NAMALWA (cell line): ENCODE measurements at regions not wholly inside any gene's neighbourhood (a gene's known extent, or its start where the extent isn't known, plus 50 kb on each side); places are given as distances from the start of the nearest gene placed in this dataset.

Source experiments
- DNase-seq: peaks from one replicate; pipeline ENCODE4 v3.0.0-alpha.2; 2015; ENCODE audit warnings: low spot score

GRCh38 chr4:185893500-185893899 lies 81.5 kb upstream of the SORBS2 start:
- DNase-seq: no peak

- DNase-seq: no peak
These were observed 82.5 kb upstream of the SORBS2 start for GRCh38 chr4:185894481-185894880.

DNA sequence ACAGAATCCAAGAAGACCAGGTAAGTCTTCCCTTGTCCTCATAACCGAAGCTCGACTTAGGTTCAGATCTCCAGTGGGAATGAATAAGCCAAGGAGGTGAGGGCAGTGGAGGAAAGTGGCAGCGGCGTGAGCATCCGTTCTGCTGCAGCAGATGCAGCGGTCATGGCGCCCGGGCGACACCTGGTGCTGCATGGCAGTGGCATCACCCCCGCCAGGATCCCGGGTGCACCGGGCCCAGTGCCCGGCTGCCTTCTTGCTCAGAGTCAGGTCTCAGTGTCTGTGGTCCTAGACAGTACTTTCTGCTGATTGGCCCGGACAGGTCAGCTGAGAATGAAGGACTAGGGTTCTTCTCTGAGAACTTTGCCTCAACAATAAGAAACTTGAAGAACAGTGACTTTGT lies 83.4 kb upstream of the SORBS2 start:
- DNase-seq: no peak

DNA sequence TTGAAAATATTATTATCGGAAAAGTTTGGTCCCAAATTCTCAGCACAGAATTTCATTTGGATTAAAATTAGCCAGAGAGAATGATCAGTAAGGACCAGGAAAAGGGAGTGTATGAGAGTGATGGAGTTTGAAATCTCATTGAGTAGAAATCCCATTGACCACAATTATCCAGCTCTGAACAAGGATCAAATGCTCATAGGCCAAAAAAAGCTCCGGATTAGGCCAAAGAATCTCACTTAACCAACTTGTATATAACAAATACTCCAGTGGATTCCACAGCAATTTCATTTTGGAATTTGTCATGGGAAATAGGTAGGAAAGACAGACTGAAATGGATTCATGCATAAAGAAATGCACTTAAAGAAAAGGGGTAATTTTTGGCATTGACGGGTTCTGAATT lies 83.9 kb upstream of the SORBS2 start:
- DNase-seq: no peak

GRCh38 chr4:185896817-185897488 lies 85.0 kb upstream of the SORBS2 start:
- no peak for DNase-seq

GRCh38 chr4:185898413-185898812 lies 86.4 kb upstream of the SORBS2 start:
- no peak for DNase-seq

DNA sequence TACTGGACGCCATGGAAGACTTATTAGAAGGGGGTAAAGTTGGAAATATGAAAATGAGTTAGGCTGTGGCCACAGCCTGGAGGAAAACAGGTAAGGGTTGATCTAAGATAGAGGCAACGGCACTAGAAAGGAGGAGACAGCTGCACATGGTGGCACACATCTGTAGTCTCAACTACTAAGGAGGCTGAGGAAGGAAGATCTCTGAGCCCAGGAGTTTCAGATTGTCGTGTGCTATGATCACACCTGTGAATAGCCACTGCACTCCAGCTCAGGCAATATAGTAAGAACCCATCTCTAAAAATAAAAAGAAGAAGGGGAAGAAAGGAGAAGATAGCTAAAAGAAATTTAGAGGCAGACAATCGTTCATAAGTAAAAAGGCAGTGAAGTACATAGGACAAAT lies 87.8 kb upstream of the SORBS2 start:
- no peak for DNase-seq

- DNase-seq: no peak
These were observed 90.7 kb upstream of the SORBS2 start for GRCh38 chr4:185902654-185903053.

- no peak for DNase-seq
These were observed 91.2 kb upstream of the SORBS2 start for GRCh38 chr4:185903205-185903604.

DNA sequence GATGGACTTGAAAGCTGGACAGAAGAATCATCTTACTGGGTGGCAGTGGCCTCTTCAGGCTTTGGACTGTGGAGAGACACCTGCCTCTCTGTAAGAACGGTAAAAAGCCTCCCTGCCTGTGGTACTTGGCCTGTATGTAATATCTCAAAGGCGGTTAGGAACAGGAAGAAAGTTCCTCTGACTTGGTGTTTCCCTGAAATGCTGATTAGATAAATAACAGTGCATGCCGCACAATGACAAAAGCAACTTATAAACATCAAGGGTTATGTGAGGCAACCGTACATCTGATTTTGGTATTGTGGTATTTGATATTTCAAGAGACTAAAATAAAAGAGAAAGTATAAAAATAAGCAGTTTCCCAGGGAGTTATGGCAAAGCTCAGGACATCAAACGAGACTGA lies 92.4 kb upstream of the SORBS2 start:
- DNase-seq: no peak

- DNase-seq: no peak
These were observed 98.0 kb upstream of the SORBS2 start for GRCh38 chr4:185909972-185910371.

DNA sequence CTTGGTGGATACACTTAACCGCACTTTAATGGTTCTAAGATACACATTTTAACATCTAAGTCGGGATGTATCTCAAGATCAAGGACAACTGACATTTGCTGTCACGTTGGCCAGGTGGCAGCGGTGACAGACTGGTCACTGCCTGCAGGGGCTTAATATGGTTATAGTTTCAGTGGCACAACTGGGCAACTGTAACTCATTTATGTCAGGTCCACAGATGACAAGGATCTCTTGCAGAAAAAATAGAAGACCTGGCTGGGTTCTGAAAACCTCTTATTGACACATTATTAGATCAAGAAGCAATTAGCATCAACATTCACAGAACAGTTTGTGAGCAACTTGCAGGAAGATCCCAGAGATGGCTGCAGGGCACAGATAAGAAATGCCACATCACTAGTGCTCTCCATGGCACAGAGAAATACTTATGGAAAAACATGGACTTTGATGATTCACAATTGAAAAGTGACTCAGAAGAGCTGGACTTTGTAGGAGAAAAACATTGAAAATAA lies 99.6 kb upstream of the SORBS2 start:
- no peak for DNase-seq

DNA sequence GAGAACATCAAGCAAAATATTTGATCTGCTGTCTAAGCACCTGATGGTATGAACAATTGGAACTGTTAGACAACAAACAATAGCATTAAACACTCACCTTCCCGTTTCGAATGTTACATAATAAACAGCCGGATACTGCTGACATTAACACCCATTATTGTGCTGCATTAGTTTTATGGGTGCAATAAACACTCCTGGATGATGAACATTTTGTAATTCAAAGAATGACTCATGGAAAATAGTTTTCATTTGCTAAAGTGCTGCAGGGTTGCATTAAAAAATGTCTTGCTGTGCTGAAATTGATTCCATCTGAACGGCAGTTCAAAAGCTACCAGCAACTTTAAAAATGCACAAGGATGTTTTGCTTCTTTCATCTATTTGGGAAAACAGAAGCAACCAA lies 100.8 kb upstream of the SORBS2 start:
- DNase-seq: no peak

- no peak for DNase-seq
These were observed 102.7 kb upstream of the SORBS2 start for GRCh38 chr4:185914583-185915199.

DNA sequence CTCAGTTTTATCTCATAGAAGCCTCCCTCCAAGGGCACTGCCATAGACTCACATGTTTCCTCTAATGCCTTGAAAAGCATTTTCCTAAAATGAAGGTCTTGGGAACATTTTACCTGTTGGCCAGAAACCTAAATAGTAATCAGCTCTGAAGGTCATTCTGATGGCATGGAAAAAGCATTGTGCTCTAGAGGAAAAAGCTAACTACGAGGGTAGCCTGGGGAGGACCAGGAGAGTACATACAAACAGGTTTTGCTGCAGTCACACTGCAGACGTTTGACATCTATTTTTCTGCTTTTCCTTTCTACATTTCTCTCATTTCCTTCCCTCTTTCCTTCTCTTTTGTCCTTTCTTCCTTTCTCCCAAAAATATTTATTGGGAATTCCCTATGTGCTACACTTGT lies 103.3 kb upstream of the SORBS2 start:
- no peak for DNase-seq

GRCh38 chr4:185915817-185916216 lies 103.8 kb upstream of the SORBS2 start:
- no peak for DNase-seq

DNA sequence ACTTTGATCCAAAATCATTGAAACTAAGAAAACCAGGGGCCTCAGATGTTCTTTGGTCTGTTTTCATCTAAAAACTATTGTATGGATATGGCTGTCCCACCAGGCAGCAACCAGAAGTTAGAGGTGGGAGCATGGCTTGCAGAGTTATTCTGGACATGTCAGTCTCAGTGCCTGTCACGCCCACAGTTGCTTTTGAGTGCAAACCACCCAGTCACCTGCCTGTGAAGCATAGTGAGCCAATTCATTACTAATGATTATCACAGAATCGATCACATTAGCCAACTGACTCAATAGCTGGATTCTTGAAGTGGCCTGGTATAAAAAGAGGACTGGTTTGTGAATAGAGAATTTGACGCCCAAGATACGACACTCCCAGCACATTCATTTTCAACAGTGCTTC lies 104.2 kb upstream of the SORBS2 start:
- no peak for DNase-seq

GRCh38 chr4:185916683-185917082 lies 104.7 kb upstream of the SORBS2 start:
- no peak for DNase-seq

GRCh38 chr4:185919107-185919506 lies 107.1 kb upstream of the SORBS2 start:
- no peak for DNase-seq

- no peak for DNase-seq
These were observed 108.2 kb upstream of the SORBS2 start for GRCh38 chr4:185920171-185920570.

DNA sequence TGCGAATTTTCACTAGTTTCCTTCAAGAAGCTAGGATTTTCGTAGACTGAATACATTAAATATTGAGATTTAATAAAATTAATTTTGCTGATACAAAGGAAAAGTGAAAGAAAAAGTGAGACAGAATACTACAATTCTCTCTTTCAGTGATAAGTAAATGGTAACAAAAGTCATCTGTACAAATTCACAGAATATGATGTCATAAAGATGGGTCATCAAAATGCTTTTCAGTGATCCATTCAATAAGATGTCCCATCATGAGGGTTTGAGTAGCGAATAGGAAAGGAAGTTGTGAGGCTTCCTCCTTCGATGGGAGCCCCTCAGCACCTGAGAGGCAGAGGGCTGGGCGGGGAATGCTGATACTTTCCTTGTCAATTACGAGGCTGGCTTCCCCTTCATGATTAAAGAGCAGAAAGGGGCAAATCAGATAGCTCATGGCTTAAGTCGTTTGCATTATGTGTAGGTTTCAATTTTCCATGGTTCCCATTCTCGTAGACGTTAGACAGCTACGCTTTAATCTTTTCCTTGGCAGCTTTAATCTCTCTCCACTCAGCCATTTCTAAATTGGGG lies 108.8 kb upstream of the SORBS2 start:
- no peak for DNase-seq

- DNase-seq: no peak
These were observed 109.9 kb upstream of the SORBS2 start for GRCh38 chr4:185921583-185922555.
